NCI-H2227 treated with DMSO at 0.1 percent for 48 hours (cell line): ENCODE measurements at regions not wholly inside any gene's neighbourhood (a gene's known extent, or its start where the extent isn't known, plus 50 kb on each side); places are given as distances from the start of the nearest gene placed in this dataset.

Source experiments
- DNase-seq: peaks from one replicate; lab custom pipeline; 2025; lab: John Stamatoyannopoulos, UW

- no peak for DNase-seq
Observed at GRCh38 chr9:82549174-82549821, 513.6 kb downstream of the RASEF start.

- DNase-seq: no peak
Observed at GRCh38 chr9:82552784-82553183, 510.2 kb downstream of the RASEF start.

DNA sequence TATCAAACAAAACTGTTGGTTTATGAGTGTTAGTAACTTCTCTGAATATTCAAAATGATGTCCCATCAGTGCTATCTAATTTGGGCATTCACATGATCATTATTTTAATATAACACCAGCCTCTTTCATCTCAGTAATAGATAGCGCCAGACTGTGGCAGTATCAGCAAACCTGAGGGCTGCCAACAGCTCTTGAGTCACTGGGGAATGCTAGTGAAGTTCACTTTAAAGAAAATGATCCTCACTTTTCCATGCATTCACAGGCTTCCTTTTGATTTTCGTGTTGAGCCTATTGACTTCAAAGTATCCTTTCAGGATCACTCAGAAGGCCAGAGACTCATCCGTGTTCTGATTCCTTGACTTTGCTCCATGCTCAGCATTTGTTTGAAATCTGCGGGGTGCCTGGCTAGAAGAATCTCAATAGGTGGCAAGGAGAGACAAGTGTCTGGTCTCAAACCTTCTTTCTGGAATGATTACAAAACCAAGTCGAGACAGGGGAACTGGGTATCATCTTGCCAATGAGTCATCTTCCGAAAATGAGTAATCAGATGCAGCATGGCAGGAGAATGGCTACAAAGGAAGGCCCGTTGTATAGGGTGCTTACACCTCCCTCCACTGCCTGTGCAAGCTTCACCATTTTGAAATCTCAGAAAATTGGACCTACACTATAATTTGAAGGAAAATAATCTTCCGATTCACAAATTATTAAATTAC, 509.1 kb downstream of the RASEF start:
- DNase-seq: no peak

GRCh38 chr9:82554381-82554780, 508.6 kb downstream of the RASEF start:
- DNase-seq: no peak

DNA sequence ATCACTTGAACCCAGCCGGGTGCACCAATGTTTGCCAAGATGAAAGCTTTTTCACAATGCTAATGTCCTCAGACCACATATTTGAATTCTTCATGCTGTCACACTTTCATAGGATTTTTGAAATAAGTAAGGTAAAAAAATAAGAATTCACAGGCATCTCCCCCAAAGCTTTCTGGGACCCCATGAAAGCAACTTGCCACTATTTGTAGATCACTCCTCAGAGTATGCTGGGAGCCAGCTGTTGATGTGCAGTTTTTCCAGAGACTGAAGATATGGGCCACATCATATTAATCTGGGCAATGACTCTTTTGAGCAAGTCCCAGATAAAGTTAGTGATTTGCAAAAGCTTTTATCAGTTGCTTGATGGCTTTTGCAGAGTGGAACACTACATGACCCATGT, 507.9 kb downstream of the RASEF start:
- no peak for DNase-seq

GRCh38 chr9:82555431-82556051, 507.4 kb downstream of the RASEF start:
- DNase-seq: peak; percentile 75

GRCh38 chr9:82558346-82558745, 504.6 kb downstream of the RASEF start:
- DNase-seq: no peak

DNA sequence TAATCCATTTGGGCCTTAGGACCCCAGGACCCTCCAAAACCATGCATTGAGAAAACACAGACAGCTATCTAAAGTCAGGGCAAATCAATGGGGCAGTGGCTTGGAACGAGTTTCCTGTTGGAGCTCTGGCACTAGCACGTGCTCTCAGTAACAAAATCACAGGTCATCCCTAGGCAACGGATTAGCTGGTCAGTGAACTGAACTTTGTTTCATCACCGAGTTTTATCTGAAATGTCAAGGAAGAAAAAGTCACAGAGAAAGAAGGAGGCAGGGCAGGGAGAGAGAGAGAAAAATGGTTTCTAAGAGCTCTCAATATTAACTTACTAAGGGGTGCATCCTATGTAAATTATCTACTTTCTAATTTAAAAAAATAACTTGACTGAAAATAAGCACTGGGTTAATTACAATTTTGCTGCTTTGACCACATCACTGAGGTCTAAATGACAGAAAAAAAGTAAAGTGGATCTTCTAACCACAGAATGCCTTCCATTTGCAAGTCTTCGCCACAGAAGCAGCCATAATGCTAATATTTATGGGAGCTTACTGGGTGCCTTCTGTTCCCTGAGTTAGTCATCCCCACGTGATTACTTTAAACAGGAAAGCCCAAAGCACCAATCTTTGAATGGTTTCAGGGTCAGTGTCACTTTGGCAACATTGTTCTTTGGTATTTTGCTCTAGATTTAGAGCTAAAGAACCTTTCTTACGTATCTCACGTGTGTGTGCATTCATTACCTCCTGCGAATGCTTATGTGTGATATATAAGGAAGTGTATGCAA, 503.9 kb downstream of the RASEF start:
- no peak for DNase-seq

DNA sequence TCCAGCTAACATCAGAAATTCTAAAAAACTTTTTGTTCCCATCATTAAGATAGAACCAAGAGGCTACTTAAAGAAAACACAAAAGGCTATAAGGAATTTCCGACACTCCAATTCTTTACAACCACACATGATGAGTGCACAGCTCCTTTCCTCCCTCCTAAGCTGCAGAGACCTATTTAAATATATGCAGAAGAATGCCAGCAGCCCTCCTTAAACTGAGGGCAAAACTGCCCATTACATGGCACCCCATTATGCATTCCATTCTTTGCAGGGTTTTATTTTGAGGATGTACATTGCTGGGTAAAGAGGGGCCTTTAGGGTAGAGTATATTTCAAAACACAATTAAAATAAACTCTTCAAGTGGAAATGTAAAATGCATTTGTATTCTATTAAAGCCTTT, 502.9 kb downstream of the RASEF start:
- no peak for DNase-seq

DNA sequence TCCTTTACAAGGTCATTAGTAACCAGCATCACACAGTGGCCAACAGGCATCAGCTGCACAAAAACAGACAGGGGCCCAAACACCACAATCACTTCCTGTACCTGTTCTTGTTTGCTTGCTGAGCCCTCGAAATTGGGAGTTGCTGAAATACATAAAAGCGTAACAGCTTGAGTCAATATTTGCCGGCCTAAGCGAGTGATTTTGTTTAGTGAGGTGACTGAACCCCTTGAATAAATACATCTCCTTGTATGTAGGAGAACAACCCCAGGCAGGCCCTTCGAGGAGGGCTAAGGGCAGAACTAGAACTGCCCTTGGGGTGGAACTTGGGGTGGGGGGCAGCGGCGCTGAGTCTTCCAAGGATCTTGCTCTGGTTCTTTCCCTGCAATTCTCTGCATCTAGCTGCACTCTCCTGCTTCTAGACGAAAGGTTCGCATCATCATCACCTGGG, 502.5 kb downstream of the RASEF start:
- DNase-seq: no peak

GRCh38 chr9:82563094-82563493, 499.8 kb downstream of the RASEF start:
- no peak for DNase-seq

DNA sequence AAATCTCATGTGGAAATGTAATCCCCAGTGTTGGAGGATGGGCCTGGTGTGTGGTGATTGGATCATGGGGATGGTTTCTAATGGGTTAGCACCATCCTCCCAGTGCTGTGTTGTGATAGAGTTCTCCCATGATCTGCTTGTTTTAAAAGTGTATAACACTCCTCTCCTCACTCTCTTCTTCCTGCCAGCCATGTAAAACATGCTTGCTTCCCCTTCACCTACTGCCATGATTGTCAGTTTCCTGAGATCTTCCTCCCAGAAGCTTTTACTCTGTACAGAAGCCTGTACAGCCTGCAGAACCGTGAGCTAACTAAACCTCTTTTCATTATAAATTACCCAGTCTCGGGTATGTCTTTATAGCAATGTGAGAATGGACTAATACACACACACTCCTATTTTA, 499.1 kb downstream of the RASEF start:
- no peak for DNase-seq

DNA sequence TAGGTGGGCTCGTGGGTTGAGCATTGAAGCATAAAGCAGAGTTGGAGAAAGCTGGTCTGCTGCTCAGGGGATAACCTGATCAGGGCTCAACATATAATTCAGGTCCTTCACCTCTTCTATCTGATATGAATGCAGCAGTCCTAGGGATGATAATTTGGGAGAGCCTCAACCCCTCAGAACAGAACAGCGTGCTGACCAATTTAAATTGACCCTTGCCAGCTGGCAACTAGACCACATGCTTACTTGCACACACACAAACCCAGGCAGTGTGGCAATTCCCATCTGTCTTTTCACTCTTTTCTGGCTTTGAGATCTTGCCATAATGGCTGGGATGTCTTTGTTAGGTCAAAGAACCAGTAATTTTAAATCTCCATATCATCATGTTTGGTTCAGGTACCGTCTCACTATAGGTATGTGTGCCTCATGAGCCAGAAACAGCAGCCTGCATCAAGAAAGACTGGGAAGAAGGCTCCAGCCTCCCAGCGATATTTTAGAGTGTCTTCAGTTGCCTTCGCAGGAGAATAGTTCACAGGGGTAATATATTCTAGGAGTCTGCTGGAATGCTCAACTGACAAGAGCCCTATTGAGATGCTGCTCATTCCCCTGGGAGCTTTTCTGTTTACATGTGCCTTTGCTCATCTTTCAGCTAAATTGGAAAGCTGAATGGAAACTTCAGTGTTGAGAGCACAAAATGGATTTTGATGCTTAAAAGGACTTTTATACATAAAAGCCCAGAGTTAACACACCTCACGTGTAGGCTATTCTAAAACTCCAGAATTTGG, 497.6 kb downstream of the RASEF start:
- no peak for DNase-seq

- no peak for DNase-seq
Observed at GRCh38 chr9:82567953-82568352, 495.0 kb downstream of the RASEF start.

GRCh38 chr9:82570226-82570625, 492.7 kb downstream of the RASEF start:
- no peak for DNase-seq

GRCh38 chr9:82571540-82571939, 491.4 kb downstream of the RASEF start:
- DNase-seq: no peak

- no peak for DNase-seq
Observed at GRCh38 chr9:82572146-82572545, 490.8 kb downstream of the RASEF start.

- no peak for DNase-seq
Observed at GRCh38 chr9:82574911-82575310, 488.0 kb downstream of the RASEF start.

GRCh38 chr9:82580921-82581320, 482.0 kb downstream of the RASEF start:
- no peak for DNase-seq

DNA sequence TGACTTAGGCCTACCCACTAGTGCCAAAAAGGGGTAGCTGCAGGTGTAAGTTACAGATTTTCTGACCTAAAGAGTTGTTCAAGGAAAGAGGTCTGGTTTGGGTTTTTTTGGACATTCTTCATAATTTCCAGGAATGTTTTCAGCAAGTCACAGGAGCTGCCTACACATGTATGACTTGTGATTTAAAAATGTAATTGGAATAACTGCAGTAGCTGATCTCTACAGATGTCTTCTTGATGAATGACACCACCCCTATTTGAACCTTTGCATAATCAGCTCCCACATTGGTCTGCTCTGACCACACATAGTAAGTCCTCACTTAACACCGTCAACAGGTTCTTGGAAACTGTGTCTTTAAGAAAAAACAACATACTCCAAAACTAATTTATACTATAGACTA, 481.4 kb downstream of the RASEF start:
- DNase-seq: no peak

GRCh38 chr9:82581935-82582334, 481.0 kb downstream of the RASEF start:
- DNase-seq: no peak

DNA sequence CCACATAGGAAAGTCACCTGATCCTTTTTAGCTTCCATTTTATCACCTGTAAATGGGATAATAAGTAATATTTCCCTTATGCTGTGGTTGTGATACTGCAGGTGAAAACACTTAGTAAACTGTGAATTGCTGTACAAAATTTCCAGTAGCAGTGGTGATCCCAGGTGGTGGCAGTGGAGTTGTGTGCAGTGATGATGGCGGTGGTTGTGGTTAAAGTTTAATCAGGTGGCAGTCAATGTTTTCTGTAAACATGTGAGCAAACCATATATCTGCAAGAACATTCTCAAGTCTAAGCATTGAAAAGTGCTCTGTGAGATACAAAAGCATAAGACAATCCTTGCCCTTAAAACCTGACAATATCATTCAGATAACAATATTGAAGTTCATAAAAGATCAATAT, 480.2 kb downstream of the RASEF start:
- no peak for DNase-seq
